ENCODE measurements at regions not wholly inside any gene's neighbourhood (a gene's known extent, or its start where the extent isn't known, plus 50 kb on each side); places are given as distances from the start of the nearest gene placed in this dataset.

- TF ChIP-seq CTCF (conservative IDR thresholded peaks at IDR 0.05; ENCODE audit: low read length) = no peak
- TF ChIP-seq EZH2phosphoT487 (IDR thresholded peaks at IDR 0.05; ENCODE audit: borderline replicate concordance) = no peak
These were observed 180.7 kb upstream of the CRIM1 start for GRCh38 chr2:36174920-36175319.
